ENCODE measurements at regions not wholly inside any gene's neighbourhood (a gene's known extent, or its start where the extent isn't known, plus 50 kb on each side); places are given as distances from the start of the nearest gene placed in this dataset.

DNA sequence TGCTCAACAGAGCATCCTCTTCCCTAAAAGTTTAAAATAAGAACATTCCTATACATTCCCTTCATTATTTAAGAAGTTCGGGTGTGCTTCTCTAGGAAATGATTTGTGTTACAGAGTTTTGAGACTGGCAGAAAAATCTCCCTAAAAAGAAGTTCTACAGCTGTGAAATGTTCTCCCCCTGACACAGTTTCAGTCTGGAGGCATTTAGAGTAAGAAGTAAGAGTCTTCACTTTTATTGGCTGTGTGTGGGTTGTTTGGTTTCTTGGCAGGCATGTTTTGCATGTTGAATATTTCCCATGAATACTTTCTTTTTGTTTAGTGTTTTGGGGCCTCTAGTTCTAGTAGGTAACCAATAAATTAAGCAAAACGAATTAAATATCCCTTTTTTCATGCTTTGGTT is 195.9 kb downstream of the TENT5A start:
- H3K4me3 Mint-ChIP-seq: no peak overlapping the region
- TF ChIP-seq EMX1 (CRISPR knock-in tag; IDR thresholded peaks at IDR 0.05) (no peak), ZNF396 (CRISPR knock-in tag; IDR thresholded peaks at IDR 0.05; ENCODE audit: borderline replicate concordance) (no peak), ZBTB43 (CRISPR knock-in tag; IDR thresholded peaks at IDR 0.05) (no peak), FOXK1 (CRISPR knock-in tag; IDR thresholded peaks at IDR 0.05) (no peak), TCF7 (CRISPR knock-in tag; IDR thresholded peaks at IDR 0.05; ENCODE audit: low read depth) (no peak), SOX15 (CRISPR knock-in tag; IDR thresholded peaks at IDR 0.05) (no peak), ZNF138 (CRISPR knock-in tag; conservative IDR thresholded peaks at IDR 0.05) (no peak), NR3C1 (CRISPR knock-in tag; conservative IDR thresholded peaks at IDR 0.05; ENCODE audit: low read depth) (no peak), CREM (CRISPR knock-in tag; IDR thresholded peaks at IDR 0.05) (no peak), OVOL2 (CRISPR knock-in tag; IDR thresholded peaks at IDR 0.05; ENCODE audit: borderline replicate concordance) (no peak), ZNF425 (CRISPR knock-in tag; conservative IDR thresholded peaks at IDR 0.05) (no peak), JAZF1 (CRISPR knock-in tag; IDR thresholded peaks at IDR 0.05) (no peak), ERG (CRISPR knock-in tag; IDR thresholded peaks at IDR 0.05) (no peak), E2F4 (CRISPR knock-in tag; IDR thresholded peaks at IDR 0.05; ENCODE audit: borderline replicate concordance, low read depth) (no peak), ZBTB21 (CRISPR knock-in tag; IDR thresholded peaks at IDR 0.05; ENCODE audit: borderline replicate concordance) (no peak)
- TF ChIP-seq, protein P1, sequence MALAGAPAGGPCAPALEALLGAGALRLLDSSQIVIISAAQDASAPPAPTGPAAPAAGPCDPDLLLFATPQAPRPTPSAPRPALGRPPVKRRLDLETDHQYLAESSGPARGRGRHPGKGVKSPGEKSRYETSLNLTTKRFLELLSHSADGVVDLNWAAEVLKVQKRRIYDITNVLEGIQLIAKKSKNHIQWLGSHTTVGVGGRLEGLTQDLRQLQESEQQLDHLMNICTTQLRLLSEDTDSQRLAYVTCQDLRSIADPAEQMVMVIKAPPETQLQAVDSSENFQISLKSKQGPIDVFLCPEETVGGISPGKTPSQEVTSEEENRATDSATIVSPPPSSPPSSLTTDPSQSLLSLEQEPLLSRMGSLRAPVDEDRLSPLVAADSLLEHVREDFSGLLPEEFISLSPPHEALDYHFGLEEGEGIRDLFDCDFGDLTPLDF (CRISPR knock-in tag; IDR thresholded peaks at IDR 0.05): no peak
- TF ChIP-seq, protein P2, sequence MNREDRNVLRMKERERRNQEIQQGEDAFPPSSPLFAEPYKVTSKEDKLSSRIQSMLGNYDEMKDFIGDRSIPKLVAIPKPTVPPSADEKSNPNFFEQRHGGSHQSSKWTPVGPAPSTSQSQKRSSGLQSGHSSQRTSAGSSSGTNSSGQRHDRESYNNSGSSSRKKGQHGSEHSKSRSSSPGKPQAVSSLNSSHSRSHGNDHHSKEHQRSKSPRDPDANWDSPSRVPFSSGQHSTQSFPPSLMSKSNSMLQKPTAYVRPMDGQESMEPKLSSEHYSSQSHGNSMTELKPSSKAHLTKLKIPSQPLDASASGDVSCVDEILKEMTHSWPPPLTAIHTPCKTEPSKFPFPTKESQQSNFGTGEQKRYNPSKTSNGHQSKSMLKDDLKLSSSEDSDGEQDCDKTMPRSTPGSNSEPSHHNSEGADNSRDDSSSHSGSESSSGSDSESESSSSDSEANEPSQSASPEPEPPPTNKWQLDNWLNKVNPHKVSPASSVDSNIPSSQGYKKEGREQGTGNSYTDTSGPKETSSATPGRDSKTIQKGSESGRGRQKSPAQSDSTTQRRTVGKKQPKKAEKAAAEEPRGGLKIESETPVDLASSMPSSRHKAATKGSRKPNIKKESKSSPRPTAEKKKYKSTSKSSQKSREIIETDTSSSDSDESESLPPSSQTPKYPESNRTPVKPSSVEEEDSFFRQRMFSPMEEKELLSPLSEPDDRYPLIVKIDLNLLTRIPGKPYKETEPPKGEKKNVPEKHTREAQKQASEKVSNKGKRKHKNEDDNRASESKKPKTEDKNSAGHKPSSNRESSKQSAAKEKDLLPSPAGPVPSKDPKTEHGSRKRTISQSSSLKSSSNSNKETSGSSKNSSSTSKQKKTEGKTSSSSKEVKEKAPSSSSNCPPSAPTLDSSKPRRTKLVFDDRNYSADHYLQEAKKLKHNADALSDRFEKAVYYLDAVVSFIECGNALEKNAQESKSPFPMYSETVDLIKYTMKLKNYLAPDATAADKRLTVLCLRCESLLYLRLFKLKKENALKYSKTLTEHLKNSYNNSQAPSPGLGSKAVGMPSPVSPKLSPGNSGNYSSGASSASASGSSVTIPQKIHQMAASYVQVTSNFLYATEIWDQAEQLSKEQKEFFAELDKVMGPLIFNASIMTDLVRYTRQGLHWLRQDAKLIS (CRISPR knock-in tag; IDR thresholded peaks at IDR 0.05; ENCODE audit: borderline replicate concordance): no peak
- TF ChIP-seq, protein P3, sequence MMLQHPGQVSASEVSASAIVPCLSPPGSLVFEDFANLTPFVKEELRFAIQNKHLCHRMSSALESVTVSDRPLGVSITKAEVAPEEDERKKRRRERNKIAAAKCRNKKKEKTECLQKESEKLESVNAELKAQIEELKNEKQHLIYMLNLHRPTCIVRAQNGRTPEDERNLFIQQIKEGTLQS (CRISPR knock-in tag; conservative IDR thresholded peaks at IDR 0.05): no peak
- CTCF ChIA-PET: no interaction called here
- H3K9me3 Mint-ChIP-seq: peaks cover 4% of the 10 kb centered on the region; the same call in 1 of the 2 replicates
- DNase-seq (ENCODE audit: low spot score): no peak
- POLR2A ChIA-PET: no interaction called here
- no peaks in the 10 kb centered on the region for H3K27me3 Mint-ChIP-seq (ENCODE audit: low read depth)
- no peak overlapping the region for H3K27ac Mint-ChIP-seq
- peaks cover 8% of the 10 kb centered on the region for H3K4me1 Mint-ChIP-seq
- H3K36me3 Mint-ChIP-seq: no peaks in the 10 kb centered on the region
- ATAC-seq: no peak

Data from WTC11 (cell line).